Effector memory CD8-positive, alpha-beta T cell (primary cell): ENCODE measurements at regions not wholly inside any gene's neighbourhood (a gene's known extent, or its start where the extent isn't known, plus 50 kb on each side); places are given as distances from the start of the nearest gene placed in this dataset.

Experiments
- ATAC-seq: fragments of 150-1000 bp; cut with Tn5 transposase; replicated peaks from 2 replicates; pipeline ENCODE4 v1.10.0; 2021; ENCODE audit warnings: mild to moderate bottlenecking, moderate library complexity
- DNase-seq, 3 experiments: peaks; one replicate each; pipeline ENCODE4 v3.0.0; 2021
- H3K27ac Mint-ChIP-seq, 2 donors: one replicate each; pipeline ENCODE4 v1.8.0; 2022; ENCODE audit warnings: mild to moderate bottlenecking in 2 of 2, mixed read lengths in 2 of 2, moderate library complexity in 2 of 2
- H3K27me3 Mint-ChIP-seq, 2 donors: one replicate each; pipeline ENCODE4 v1.8.0; 2022; ENCODE audit warnings: mixed read lengths in 2 of 2
- H3K36me3 Mint-ChIP-seq: one replicate; pipeline ENCODE4 v1.8.0; 2022; ENCODE audit warnings: mild to moderate bottlenecking, moderate library complexity, mixed read lengths; ENCODE audit not compliant: insufficient read depth
- H3K4me1 Mint-ChIP-seq, 2 donors: one replicate each; pipeline ENCODE4 v1.8.0; 2022; ENCODE audit warnings: low read depth in 2 of 2, mixed read lengths in 2 of 2
- H3K4me3 Mint-ChIP-seq, 2 donors: one replicate each; pipeline ENCODE4 v1.8.0; 2022; ENCODE audit warnings: mild to moderate bottlenecking in 2 of 2, mixed read lengths in 2 of 2, moderate library complexity in 2 of 2
- H3K9me3 Mint-ChIP-seq, 2 donors: one replicate each; pipeline ENCODE4 v1.8.0; 2022; ENCODE audit warnings: mixed read lengths in 2 of 2

DNA sequence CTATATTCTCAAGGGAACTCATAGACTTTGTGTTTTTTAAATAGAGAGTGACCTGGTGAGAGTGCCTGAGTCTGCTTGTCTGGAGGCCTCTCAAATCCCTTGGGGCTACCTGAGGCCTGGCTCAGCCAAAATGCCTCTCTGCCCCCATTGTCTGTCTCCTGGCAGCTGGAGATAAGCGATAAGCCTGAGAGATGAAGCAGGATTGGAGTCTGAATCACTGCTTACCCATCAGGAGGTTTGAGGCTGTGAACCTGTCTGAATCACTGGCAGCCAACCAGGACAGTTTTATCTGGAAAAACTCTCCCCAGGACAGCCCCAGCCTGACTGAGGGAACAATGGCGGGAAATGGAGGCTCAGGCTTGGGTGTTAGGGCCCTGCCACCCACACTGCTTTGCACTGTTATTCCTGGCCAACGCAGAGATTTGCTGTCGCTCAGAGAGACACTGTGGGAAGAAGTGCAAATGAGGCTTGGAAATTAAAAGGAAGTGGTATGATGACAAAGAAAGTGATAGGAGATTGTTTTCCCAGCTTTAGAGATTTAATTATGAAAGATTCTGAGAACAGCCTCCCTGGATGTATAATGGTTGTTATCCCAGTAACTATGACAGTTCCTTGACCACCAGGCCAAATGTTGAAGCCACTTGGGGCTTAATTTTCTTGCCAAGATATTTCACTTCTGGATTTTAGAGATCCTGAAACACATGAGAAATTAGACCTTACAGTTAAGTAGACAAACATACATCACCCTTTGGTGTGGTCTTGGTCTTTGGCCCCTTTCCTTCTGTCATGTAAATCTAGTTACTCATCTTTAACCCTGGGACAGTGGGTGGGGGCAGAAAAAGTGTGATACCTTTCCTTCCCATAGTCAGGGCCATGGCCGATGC is 102.1 kb downstream of the RASSF10 start:
- Mint-ChIP-seq H3K27ac (no peak overlapping the region), H3K9me3 (no peaks in the 10 kb centered on the region), H3K27me3 (peaks cover 31 to 39% of the 10 kb centered on the region in 2 donors), H3K4me1 (no peaks in the 10 kb centered on the region), H3K4me3 (no peak overlapping the region), H3K36me3 (peaks cover 3% of the 10 kb centered on the region)
- DNase-seq (no peak), ATAC-seq (no peak)

DNA sequence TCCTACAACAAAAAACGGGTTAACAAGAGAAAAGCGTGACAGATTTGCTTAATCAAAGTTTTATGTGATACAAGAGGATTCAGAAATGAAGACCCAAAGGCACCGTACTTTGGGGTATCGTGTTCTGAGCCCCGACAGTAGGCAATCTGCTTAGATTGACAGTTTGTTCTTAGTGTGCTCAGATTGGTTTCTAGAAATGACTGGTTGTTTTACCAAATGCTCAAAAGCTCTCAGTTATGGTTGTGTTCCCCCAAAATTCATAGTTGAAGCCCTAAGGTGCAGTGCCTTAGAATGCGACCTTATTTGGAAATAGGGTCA is 102.7 kb downstream of the RASSF10 start:
- Mint-ChIP-seq H3K4me3 (no peak overlapping the region), H3K9me3 (no peaks in the 10 kb centered on the region), H3K36me3 (peaks cover 3% of the 10 kb centered on the region), H3K4me1 (no peaks in the 10 kb centered on the region), H3K27ac (no peak overlapping the region), H3K27me3 (peaks cover 37 to 43% of the 10 kb centered on the region in 2 donors)
- ATAC-seq (no peak), DNase-seq (no peak)

GRCh38 chr11:13114566-13115379 is 105.7 kb downstream of the RASSF10 start:
- Mint-ChIP-seq H3K27me3 (peaks cover 40 to 48% of the 10 kb centered on the region in 2 donors), H3K4me1 (no peaks in the 10 kb centered on the region), H3K27ac (no peak overlapping the region), H3K4me3 (no peak overlapping the region), H3K36me3 (peaks cover 3% of the 10 kb centered on the region), H3K9me3 (no peaks in the 10 kb centered on the region)
- ATAC-seq: no peak
- no peak for DNase-seq

DNA sequence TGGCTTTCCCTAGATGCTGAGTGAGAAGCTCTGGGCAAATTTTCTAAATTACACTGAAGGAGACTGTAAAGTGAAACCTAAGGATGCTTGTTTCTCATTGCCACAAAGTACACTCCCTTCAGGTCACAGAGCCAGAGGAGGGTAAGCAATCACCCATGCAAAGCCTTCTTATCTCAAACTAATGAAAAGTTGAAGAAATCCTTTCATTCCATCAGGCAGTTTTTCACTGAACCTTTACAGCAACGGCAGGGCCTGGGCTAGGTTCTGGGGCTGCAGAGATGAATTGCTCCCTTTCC is 106.2 kb downstream of the RASSF10 start:
- H3K27me3 Mint-ChIP-seq: peaks cover 40 to 48% of the 10 kb centered on the region in 2 donors

GRCh38 chr11:13116491-13116890 is 107.4 kb downstream of the RASSF10 start:
- no peak overlapping the region for H3K27ac Mint-ChIP-seq
- H3K27me3 Mint-ChIP-seq: peaks cover 47 to 59% of the 10 kb centered on the region in 2 donors
- peaks cover 3% of the 10 kb centered on the region for H3K36me3 Mint-ChIP-seq
- ATAC-seq: no peak
- no peak for DNase-seq
- no peaks in the 10 kb centered on the region for H3K4me1 Mint-ChIP-seq
- no peaks in the 10 kb centered on the region for H3K9me3 Mint-ChIP-seq
- no peak overlapping the region for H3K4me3 Mint-ChIP-seq

More for the DNA sequence above, 106.2 kb downstream of the RASSF10 start:
- H3K4me3 Mint-ChIP-seq: no peak overlapping the region
- ATAC-seq: no peak
- H3K27ac Mint-ChIP-seq: no peak overlapping the region
- H3K36me3 Mint-ChIP-seq: peaks cover 3% of the 10 kb centered on the region
- H3K9me3 Mint-ChIP-seq: no peaks in the 10 kb centered on the region
- DNase-seq: no peak
- no peaks in the 10 kb centered on the region for H3K4me1 Mint-ChIP-seq

GRCh38 chr11:13117344-13117743 is 108.2 kb downstream of the RASSF10 start:
- no peak for DNase-seq
- Mint-ChIP-seq H3K27me3 (peaks cover 51 to 63% of the 10 kb centered on the region in 2 donors), H3K27ac (no peak overlapping the region), H3K4me3 (no peak overlapping the region), H3K36me3 (peaks cover 3% of the 10 kb centered on the region), H3K4me1 (no peaks in the 10 kb centered on the region), H3K9me3 (no peaks in the 10 kb centered on the region)
- no peak for ATAC-seq

DNA sequence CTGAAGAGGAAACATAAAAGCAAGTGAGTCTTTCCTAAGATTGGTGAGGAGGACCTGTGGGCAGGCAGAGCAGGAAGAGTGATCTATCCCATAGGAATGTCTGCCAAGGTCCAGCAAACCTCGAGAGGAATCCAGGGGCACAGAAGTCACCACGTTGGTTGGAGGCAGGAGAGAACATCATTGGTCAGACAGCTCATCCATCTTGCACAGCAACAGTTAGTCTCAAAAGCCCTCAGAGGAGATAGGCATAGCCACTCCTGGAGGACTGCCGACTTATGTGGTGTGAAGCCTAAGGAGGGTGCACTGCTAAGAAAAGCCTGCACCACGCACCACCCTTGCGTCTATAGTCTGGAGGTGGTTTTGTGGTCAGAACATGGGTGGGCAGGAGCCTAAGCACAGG is 109.1 kb downstream of the RASSF10 start:
- H3K4me3 Mint-ChIP-seq: no peak overlapping the region
- peaks cover 55 to 65% of the 10 kb centered on the region in 2 donors for H3K27me3 Mint-ChIP-seq
- no peak overlapping the region for H3K27ac Mint-ChIP-seq
- H3K4me1 Mint-ChIP-seq: no peaks in the 10 kb centered on the region
- H3K36me3 Mint-ChIP-seq: peaks cover 3% of the 10 kb centered on the region
- no peaks in the 10 kb centered on the region for H3K9me3 Mint-ChIP-seq
- ATAC-seq (no peak), DNase-seq (no peak)

GRCh38 chr11:13118650-13119049 is 109.5 kb downstream of the RASSF10 start:
- no peak overlapping the region for H3K4me3 Mint-ChIP-seq
- no peaks in the 10 kb centered on the region for H3K9me3 Mint-ChIP-seq
- no peaks in the 10 kb centered on the region for H3K4me1 Mint-ChIP-seq
- H3K27ac Mint-ChIP-seq: no peak overlapping the region
- H3K27me3 Mint-ChIP-seq: peaks cover 58 to 66% of the 10 kb centered on the region in 2 donors
- peaks cover 1% of the 10 kb centered on the region for H3K36me3 Mint-ChIP-seq
- DNase-seq: no peak
- no peak for ATAC-seq

GRCh38 chr11:13119361-13119760 is 110.2 kb downstream of the RASSF10 start:
- Mint-ChIP-seq H3K36me3 (no peaks in the 10 kb centered on the region), H3K4me3 (no peak overlapping the region), H3K4me1 (no peaks in the 10 kb centered on the region), H3K27ac (no peak overlapping the region), H3K27me3 (peaks cover 64 to 73% of the 10 kb centered on the region in 2 donors), H3K9me3 (no peaks in the 10 kb centered on the region)
- no peak for ATAC-seq
- no peak for DNase-seq

DNA sequence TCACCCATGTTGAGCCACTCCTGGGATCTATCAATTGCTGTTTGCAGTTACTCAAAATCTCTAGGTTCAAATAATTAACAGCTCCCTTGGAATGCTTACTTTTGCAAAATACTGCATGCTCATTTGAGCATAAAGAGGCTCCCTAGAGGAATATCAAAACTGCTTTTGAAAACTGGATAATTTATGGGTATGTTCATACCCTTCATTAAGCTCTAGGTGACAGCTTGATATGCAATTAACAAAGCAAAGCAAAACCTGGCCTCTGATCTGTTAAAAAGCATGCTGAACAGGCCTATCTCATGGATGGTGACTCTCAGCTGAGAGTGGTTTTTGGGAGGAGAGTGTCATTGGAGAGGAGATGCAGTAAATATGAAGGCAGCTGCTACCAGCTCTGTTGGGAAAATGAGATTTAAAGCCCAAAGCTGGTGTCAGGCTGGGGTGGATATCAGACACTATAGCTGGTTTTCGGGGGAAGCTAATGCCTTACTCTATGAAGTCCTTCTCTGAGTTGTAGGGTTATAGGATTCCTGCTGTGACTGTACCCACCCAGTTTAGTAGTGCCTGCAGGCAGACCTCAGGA is 110.9 kb downstream of the RASSF10 start:
- DNase-seq (no peak), ATAC-seq (no peak)
- Mint-ChIP-seq H3K27ac (no peak overlapping the region), H3K4me1 (no peaks in the 10 kb centered on the region), H3K9me3 (no peaks in the 10 kb centered on the region), H3K36me3 (no peaks in the 10 kb centered on the region), H3K4me3 (no peak overlapping the region), H3K27me3 (peaks cover 71 to 80% of the 10 kb centered on the region in 2 donors)

GRCh38 chr11:13120691-13121090 is 111.6 kb downstream of the RASSF10 start:
- Mint-ChIP-seq H3K36me3 (no peaks in the 10 kb centered on the region), H3K27me3 (peaks cover 73 to 82% of the 10 kb centered on the region in 2 donors), H3K4me3 (no peak overlapping the region), H3K9me3 (no peaks in the 10 kb centered on the region), H3K4me1 (no peaks in the 10 kb centered on the region), H3K27ac (no peak overlapping the region)
- no peak for DNase-seq
- ATAC-seq: no peak

GRCh38 chr11:13126430-13126829 is 117.3 kb downstream of the RASSF10 start:
- DNase-seq (no peak), ATAC-seq (no peak)
- no peaks in the 10 kb centered on the region for H3K9me3 Mint-ChIP-seq
- H3K4me3 Mint-ChIP-seq: no peak overlapping the region
- H3K36me3 Mint-ChIP-seq: no peaks in the 10 kb centered on the region
- peaks cover 53 to 64% of the 10 kb centered on the region in 2 donors for H3K27me3 Mint-ChIP-seq
- H3K27ac Mint-ChIP-seq: no peak overlapping the region
- H3K4me1 Mint-ChIP-seq: peaks cover 0 to 2% of the 10 kb centered on the region in 2 donors

DNA sequence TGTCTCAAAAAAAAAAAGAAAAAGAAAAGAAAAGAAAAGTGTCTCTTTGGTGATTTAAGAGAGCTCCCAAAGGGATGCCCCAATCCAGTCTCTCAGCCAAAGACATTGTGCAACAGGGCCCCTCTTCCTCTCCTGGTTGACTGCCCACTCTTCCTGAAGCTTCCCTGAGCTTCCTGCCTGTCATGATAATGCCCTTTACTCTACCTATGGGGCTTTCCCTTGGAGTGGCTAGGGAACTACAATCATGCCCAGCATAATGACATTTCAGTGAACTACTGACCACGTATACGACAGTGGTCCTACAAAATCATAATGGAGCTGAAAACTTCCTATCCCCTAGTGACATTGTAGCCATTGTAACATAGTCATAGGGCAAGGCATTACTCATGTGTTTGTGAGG is 118.0 kb downstream of the RASSF10 start:
- Mint-ChIP-seq H3K27ac (no peak overlapping the region), H3K36me3 (no peaks in the 10 kb centered on the region), H3K27me3 (peaks cover 50 to 61% of the 10 kb centered on the region in 2 donors), H3K4me1 (peaks cover 0 to 2% of the 10 kb centered on the region in 2 donors), H3K4me3 (no peak overlapping the region), H3K9me3 (peaks cover 0 to 3% of the 10 kb centered on the region in 2 donors)
- DNase-seq (no peak), ATAC-seq (no peak)
